ENCODE measurements at regions not wholly inside any gene's neighbourhood (a gene's known extent, or its start where the extent isn't known, plus 50 kb on each side); places are given as distances from the start of the nearest gene placed in this dataset.

DNA sequence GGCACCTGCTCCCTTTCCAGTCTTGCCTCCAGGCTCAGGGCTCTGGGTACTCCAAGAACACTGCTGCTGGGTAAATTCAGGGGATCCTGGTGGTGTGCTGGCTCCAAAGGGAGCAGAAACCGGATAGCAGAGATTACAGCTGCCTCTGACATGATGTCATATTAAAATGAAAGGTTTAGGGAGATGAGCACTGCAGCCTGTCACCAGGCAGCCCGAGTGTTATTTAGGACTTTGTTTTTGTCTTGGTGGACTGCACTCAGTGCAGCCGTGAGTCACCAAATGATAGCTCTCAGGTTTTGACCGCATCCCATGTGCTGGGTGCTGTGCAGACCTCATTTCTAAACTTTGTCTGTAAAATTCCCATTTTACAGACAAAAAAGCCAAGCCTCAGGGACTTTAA lies 266.0 kb upstream of the CRY1 start (continued):
- TF ChIP-seq HDAC2 (IDR thresholded peaks at IDR 0.05; ENCODE audit: borderline replicate concordance in 1 of 2, low read depth in 2 of 2, low read length in 2 of 2) = no peak

DNA sequence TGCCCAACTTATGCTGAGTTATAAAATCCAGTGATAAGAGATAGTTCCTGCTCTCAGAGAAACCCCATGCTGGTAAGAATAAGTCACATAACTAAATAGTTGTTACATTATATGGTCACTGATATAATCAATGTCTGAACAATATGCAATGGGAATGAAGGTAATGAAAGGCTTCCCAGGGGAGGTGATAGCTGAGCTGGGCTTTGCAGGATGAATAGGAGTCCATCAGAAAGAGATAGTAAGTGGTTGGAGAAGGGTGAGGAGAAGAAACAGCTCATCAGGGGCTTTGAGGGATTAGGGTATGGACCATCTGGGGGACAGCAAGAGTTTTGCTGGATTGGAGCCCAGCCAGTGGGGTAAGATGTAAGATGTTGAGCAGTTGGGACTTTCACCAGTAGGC lies 266.7 kb upstream of the CRY1 start:
- H3K18ac ChIP-seq (ENCODE audit: extremely low read depth, low read length) = no peak overlapping the region
- H3K9ac ChIP-seq (replicated peaks in 1 of 4; ENCODE audit: extremely low read depth in 1 of 4, low read depth in 3 of 4, low read length in 3 of 4) = no peak overlapping the region
- H2BK120ac ChIP-seq (replicated peaks; ENCODE audit: low read depth, low read length) = no peak overlapping the region
- H3K27ac ChIP-seq (ENCODE audit: low read depth, low read length) = no peak overlapping the region
- H3K56ac ChIP-seq (replicated peaks; ENCODE audit: insufficient read length, low read depth, low read length) = no peak overlapping the region
- no peaks in the 10 kb centered on the region for H3K9me3 ChIP-seq (ENCODE audit: insufficient read depth in 2 of 2, low read depth in 1 of 2, low read length in 1 of 2)
- H2BK12ac ChIP-seq (ENCODE audit: low read depth, low read length) = no peak overlapping the region
- no peak overlapping the region for H3K14ac ChIP-seq (ENCODE audit: insufficient read length)
- no peaks in the 10 kb centered on the region for H3K4me1 ChIP-seq (replicated peaks in 1 of 4; ENCODE audit: control insufficient read depth in 3 of 4, insufficient read depth in 4 of 4, low read length in 3 of 4)
- H3K23ac ChIP-seq (ENCODE audit: insufficient read length) = no peak overlapping the region
- no peak overlapping the region for H4K5ac ChIP-seq (ENCODE audit: insufficient read length, low read depth, low read length)
- no peak overlapping the region for H2AK5ac ChIP-seq (ENCODE audit: low read depth, low read length)
- DNase-seq (ENCODE audit: low read depth in 1 of 2, low spot score in 2 of 2) (no peak), FAIRE-seq (no peak)
- no peaks in the 10 kb centered on the region; the same call in 1 of the 2 replicates for H3K23me2 ChIP-seq (ENCODE audit: low read depth, low read length)
- no peaks in the 10 kb centered on the region for H3K79me2 ChIP-seq (ENCODE audit: control insufficient read depth in 1 of 2, insufficient read depth in 2 of 2, low read length in 2 of 2)
- no peak overlapping the region for H3K4me3 ChIP-seq (ENCODE audit: extremely low read depth in 1 of 4, insufficient read depth in 2 of 4, low read depth in 3 of 4, low read length in 4 of 4)
- ChIA-PET CTCF (ENCODE audit: partially characterized antibody) (interaction anchor here (0.9 to 1.2 kb wide), 2 partner anchors 10 to 226 kb away, joined by 3 to 4 read pairs; no protein-coding TSS in a partner anchor), POLR2A (ENCODE audit: partially characterized antibody) (no interaction called here)
- no peaks in the 10 kb centered on the region for H3K27me3 ChIP-seq (replicated peaks in 1 of 4; ENCODE audit: control insufficient read depth in 3 of 4, extremely low read depth in 1 of 4, insufficient read depth in 3 of 4, low read length in 3 of 4)
- H3K4me2 ChIP-seq (ENCODE audit: insufficient read depth in 1 of 2, low read depth in 2 of 2, low read length in 2 of 2) = no peak overlapping the region
- no peak overlapping the region for H2BK20ac ChIP-seq (ENCODE audit: low read length)
- H3K4ac ChIP-seq (replicated peaks; ENCODE audit: insufficient read length, low read depth, low read length) = no peak overlapping the region
- no peak overlapping the region for H2AFZ ChIP-seq (ENCODE audit: low read length)
- no peaks in the 10 kb centered on the region for H3K36me3 ChIP-seq (ENCODE audit: control insufficient read depth in 2 of 4, insufficient read depth in 4 of 4, low read length in 3 of 4)
- H2BK15ac ChIP-seq (ENCODE audit: low read length) = no peak overlapping the region
- peaks cover 0 to 2% of the 10 kb centered on the region in 2 experiments for H4K20me1 ChIP-seq (replicated peaks in 1 of 2; ENCODE audit: control insufficient read depth in 1 of 2, insufficient read depth in 2 of 2, low read length in 2 of 2)
- H4K8ac ChIP-seq (ENCODE audit: extremely low read depth, insufficient read depth, low read length) = no peak overlapping the region
- H3K79me1 ChIP-seq (ENCODE audit: low read depth, low read length) = no peaks in the 10 kb centered on the region
- H2BK5ac ChIP-seq (ENCODE audit: low read depth, low read length) = no peak overlapping the region
- no peak overlapping the region for H4K91ac ChIP-seq (replicated peaks; ENCODE audit: insufficient read length, low read length)
- no peak for TF ChIP-seq CTBP2 (IDR thresholded peaks at IDR 0.05; ENCODE audit: borderline replicate concordance, insufficient read depth, insufficient read length, low read length)
- no peak for TF ChIP-seq KDM4A (IDR thresholded peaks at IDR 0.05; ENCODE audit: low read depth, low read length, severe bottlenecking)
- TF ChIP-seq EP300 (IDR thresholded peaks at IDR 0.05; ENCODE audit: borderline replicate concordance in 1 of 2, low read depth in 2 of 2, low read length in 2 of 2) = no peak
- TF ChIP-seq EGR1 (IDR thresholded peaks at IDR 0.05; ENCODE audit: borderline replicate concordance, low read depth, low read length) = no peak
- TF ChIP-seq, protein P1, sequence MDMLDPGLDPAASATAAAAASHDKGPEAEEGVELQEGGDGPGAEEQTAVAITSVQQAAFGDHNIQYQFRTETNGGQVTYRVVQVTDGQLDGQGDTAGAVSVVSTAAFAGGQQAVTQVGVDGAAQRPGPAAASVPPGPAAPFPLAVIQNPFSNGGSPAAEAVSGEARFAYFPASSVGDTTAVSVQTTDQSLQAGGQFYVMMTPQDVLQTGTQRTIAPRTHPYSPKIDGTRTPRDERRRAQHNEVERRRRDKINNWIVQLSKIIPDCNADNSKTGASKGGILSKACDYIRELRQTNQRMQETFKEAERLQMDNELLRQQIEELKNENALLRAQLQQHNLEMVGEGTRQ (IDR thresholded peaks at IDR 0.05; ENCODE audit: low read length) = no peak
- TF ChIP-seq YY1 (IDR thresholded peaks at IDR 0.05; ENCODE audit: low read depth, low read length) = no peak
- TF ChIP-seq SP1 (IDR thresholded peaks at IDR 0.05; ENCODE audit: low read depth, low read length) = no peak
- TF ChIP-seq NANOG (IDR thresholded peaks at IDR 0.05; ENCODE audit: insufficient read depth, low read depth, low read length, poor library complexity, severe bottlenecking) = no peak
- TF ChIP-seq RFX5 (IDR thresholded peaks at IDR 0.05; ENCODE audit: borderline replicate concordance, low read depth, low read length) = no peak
- TF ChIP-seq EZH2 (IDR thresholded peaks at IDR 0.05; ENCODE audit: low read depth, low read length, severe bottlenecking) = no peak
- TF ChIP-seq TAF1 (IDR thresholded peaks at IDR 0.05; ENCODE audit: low read depth, low read length) = no peak

Measured in H1 (cell line).